PC-3 (cell line): ENCODE measurements at regions not wholly inside any gene's neighbourhood (a gene's known extent, or its start where the extent isn't known, plus 50 kb on each side); places are given as distances from the start of the nearest gene placed in this dataset.

Source experiments
- EZH2 ChIP-seq: fragments of 300-600 bp; sonication (generic); IDR thresholded peaks from one replicate; pipeline ENCODE4 v1.6.1; 2017; ENCODE audit warnings: antibody characterized with exemption, mild to moderate bottlenecking, low read length; ENCODE audit not compliant: unreplicated experiment
- EZH2phosphoT487 ChIP-seq: fragments of 300-600 bp; sonication (generic); IDR thresholded peaks from 2 replicates; pipeline ENCODE4 v1.6.1; 2018; ENCODE audit warnings: mild to moderate bottlenecking, antibody characterized with exemption, low read length, borderline replicate concordance
- TF ChIP-seq, protein P1 (sequence below): fragments of 300-600 bp; sonication (generic); conservative IDR thresholded peaks from 2 replicates; pipeline ENCODE4 v1.5.1; 2017; ENCODE audit warnings: antibody characterized with exemption, low read depth, mild to moderate bottlenecking, low read length

DNA sequence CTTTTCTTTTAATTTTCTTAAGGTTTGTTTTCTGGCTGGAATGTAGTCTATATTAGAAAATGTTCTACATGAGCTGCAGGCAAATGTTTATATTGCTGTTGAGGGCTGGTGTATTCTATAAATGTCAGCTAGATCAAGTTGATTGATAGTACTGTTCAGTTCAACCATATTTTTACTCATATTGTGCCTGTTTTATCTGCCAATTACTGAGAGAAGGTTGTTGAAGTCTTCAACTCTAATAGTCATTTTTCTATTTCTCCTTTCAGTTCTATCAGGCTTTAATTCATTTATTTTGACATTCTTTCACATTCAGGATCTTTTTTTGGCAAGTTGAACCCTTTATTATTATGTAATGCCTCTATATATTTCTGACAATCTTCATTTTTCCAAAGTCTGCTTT is 93.2 kb upstream of the HS3ST3A1 start:
- TF ChIP-seq, protein P1, sequence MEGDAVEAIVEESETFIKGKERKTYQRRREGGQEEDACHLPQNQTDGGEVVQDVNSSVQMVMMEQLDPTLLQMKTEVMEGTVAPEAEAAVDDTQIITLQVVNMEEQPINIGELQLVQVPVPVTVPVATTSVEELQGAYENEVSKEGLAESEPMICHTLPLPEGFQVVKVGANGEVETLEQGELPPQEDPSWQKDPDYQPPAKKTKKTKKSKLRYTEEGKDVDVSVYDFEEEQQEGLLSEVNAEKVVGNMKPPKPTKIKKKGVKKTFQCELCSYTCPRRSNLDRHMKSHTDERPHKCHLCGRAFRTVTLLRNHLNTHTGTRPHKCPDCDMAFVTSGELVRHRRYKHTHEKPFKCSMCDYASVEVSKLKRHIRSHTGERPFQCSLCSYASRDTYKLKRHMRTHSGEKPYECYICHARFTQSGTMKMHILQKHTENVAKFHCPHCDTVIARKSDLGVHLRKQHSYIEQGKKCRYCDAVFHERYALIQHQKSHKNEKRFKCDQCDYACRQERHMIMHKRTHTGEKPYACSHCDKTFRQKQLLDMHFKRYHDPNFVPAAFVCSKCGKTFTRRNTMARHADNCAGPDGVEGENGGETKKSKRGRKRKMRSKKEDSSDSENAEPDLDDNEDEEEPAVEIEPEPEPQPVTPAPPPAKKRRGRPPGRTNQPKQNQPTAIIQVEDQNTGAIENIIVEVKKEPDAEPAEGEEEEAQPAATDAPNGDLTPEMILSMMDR: no peak
- TF ChIP-seq EZH2: no peak
- no peak for TF ChIP-seq EZH2phosphoT487
